MM.1S (cell line): ENCODE measurements at regions not wholly inside any gene's neighbourhood (a gene's known extent, or its start where the extent isn't known, plus 50 kb on each side); places are given as distances from the start of the nearest gene placed in this dataset.

Experiments used
- CTCF ChIP-seq: fragments of 300-600 bp; sonication (generic); IDR thresholded peaks from 2 replicates; pipeline ENCODE4 v1.5.1; 2016; ENCODE audit warnings: antibody characterized with exemption, low read length, mixed read lengths
- EZH2 ChIP-seq: fragments of 300-600 bp; sonication (generic); optimal IDR thresholded peaks from 2 replicates; pipeline ENCODE3; 2017; ENCODE audit warnings: low read depth, mild to moderate bottlenecking, antibody characterized with exemption, low read length, mixed read lengths
- EZH2phosphoT487 ChIP-seq: fragments of 300-600 bp; sonication (generic); IDR thresholded peaks from 2 replicates; pipeline ENCODE4 v1.6.1; 2018; ENCODE audit warnings: antibody characterized with exemption, low read length

DNA sequence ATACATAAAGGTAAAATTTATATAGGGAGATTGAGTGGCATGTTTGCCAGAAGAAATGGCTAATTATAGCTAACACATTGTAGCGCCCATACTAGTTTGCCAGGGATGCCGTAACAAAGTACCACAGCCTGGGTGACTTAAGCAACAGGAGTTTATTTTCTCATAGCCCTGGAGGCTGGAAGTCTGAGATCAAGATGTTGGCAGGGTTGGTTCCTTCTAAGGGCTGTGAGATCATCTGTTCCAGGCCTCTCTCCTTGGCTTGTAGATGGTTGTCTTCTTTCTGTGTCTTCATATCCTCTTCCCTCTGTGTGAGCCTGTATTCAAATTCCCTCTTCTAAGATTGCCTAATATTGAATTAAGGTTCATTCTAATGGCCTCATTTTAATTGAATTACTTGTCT, 417.5 kb upstream of the OPRM1 start:
- TF ChIP-seq CTCF = no peak
- TF ChIP-seq EZH2 = no peak
- TF ChIP-seq EZH2phosphoT487 = no peak
